Psoas muscle (tissue), 7 donors: ENCODE measurements at regions not wholly inside any gene's neighbourhood (a gene's known extent, or its start where the extent isn't known, plus 50 kb on each side); places are given as distances from the start of the nearest gene placed in this dataset.

Experiments
- ATAC-seq, 4 donors: fragments of 200-7000 bp; cut with Tn5 transposase; one replicate each; pipeline ENCODE4 v1.9.1; 2020; ENCODE audit warnings: moderate library complexity in 3 of 4, mild to moderate bottlenecking in 2 of 4
- DNase-seq, 2 donors: peaks; one replicate each; pipeline ENCODE4 v3.0.0-alpha.2; 2020
- H3K27ac ChIP-seq: fragments of 200-600 bp; one replicate; pipeline ENCODE4 v1.8.0; 2022
- H3K27me3 ChIP-seq, 3 donors: fragments of 200-600 bp in 1 of 3; one replicate each; pipeline versions ENCODE4 v1.6.1 to v1.8.0; 2013 to 2022; ENCODE audit warnings: low read length in 2 of 3, mild to moderate bottlenecking in 2 of 3, moderate library complexity in 1 of 3; ENCODE audit not compliant: insufficient read depth in 3 of 3
- H3K36me3 ChIP-seq, 2 donors: fragments of 200-600 bp in 1 of 2; one replicate each; pipeline versions ENCODE4 v1.6.1 to v1.8.0; 2013 to 2022; ENCODE audit warnings: low read depth in 1 of 2, mild to moderate bottlenecking in 1 of 2, moderate library complexity in 1 of 2; ENCODE audit not compliant: insufficient read depth in 1 of 2
- H3K4me1 ChIP-seq: fragments of 200-600 bp; one replicate; pipeline ENCODE4 v1.8.0; 2022
- H3K4me3 ChIP-seq: fragments of 200-600 bp; one replicate; pipeline ENCODE4 v1.8.0; 2022; ENCODE audit warnings: mild to moderate bottlenecking
- H3K9me3 ChIP-seq: fragments of 200-600 bp; one replicate; pipeline ENCODE4 v1.8.0; 2022
- CTCF ChIP-seq: fragments of 200-600 bp; IDR thresholded peaks from one replicate; pipeline ENCODE4 v1.8.0; 2022; ENCODE audit warnings: antibody characterized with exemption
- WGBS, 3 donors: extraction: QIAGEN DNeasy Blood & Tissue Kit; methylation state at CpG; one replicate each; pipeline versions ENCODE4 v1.1.6 to v1.1.7; 2013; 5-methylcytosine and 5-hydroxymethylcytosine counted together
- intact Hi-C, 2 donors: fragments of 100-400 bp; cut with DNase I; formaldehyde crosslinking; loops; one replicate each; pipeline versions ENCODE4 v1.11.0 to v1.14.2; 2022
- donor health status: healthy with polysubstance abuse.
- donor health status: DM: no; HTN: no; CAD: no; lungs with moderate emphysema.
- donor health status: Bipolar disorder and iron deficiency.
- donor health status: healthy.
- donor health status: DM: yes; HTN: yes; CAD: no.
- donor health status: DM: no; HTN: no; CAD: no.
- donor health status: DM: yes; HTN: yes; CAD: no.

- ATAC-seq, result no peak
- no peaks in the 10 kb centered on the region for H3K9me3 ChIP-seq
- WGBS, 3 donors, result 88 to 95% (median 91%) methylated on average over 4 of the region's 4 CpGs
- no peaks in the 10 kb centered on the region for H3K4me1 ChIP-seq
- H3K27ac ChIP-seq, result no peak overlapping the region
- H3K36me3 ChIP-seq, result no peaks in the 10 kb centered on the region
- intact Hi-C loops, result no loop called here
- no peak for DNase-seq
- H3K27me3 ChIP-seq, result peaks cover 0 to 2% (median 0%) of the 10 kb centered on the region in 3 donors
- TF ChIP-seq CTCF, result no peak
- H3K4me3 ChIP-seq, result no peak overlapping the region
Observed at GRCh38 chr10:130913844-130914243, 397.7 kb downstream of the TCERG1L start.

GRCh38 chr10:130914367-130914766 lies 397.2 kb downstream of the TCERG1L start:
- H3K27ac ChIP-seq, result no peak overlapping the region
- no peak for TF ChIP-seq CTCF
- no peaks in the 10 kb centered on the region for H3K4me1 ChIP-seq
- DNase-seq, result no peak
- H3K9me3 ChIP-seq, result no peaks in the 10 kb centered on the region
- ATAC-seq, result no peak
- WGBS, 3 donors, result 77 to 80% (median 80%) methylated on average over 4 of the region's 4 CpGs
- peaks cover 0 to 2% (median 0%) of the 10 kb centered on the region in 3 donors for H3K27me3 ChIP-seq
- no peak overlapping the region for H3K4me3 ChIP-seq
- H3K36me3 ChIP-seq, result no peaks in the 10 kb centered on the region
- intact Hi-C loops, result no loop called here

- no peak for DNase-seq
- H3K4me1 ChIP-seq, result no peaks in the 10 kb centered on the region
- H3K27me3 ChIP-seq, result peaks cover 0 to 2% (median 0%) of the 10 kb centered on the region in 3 donors
- H3K36me3 ChIP-seq, result no peaks in the 10 kb centered on the region
- no peak overlapping the region for H3K4me3 ChIP-seq
- WGBS, 3 donors, result 70 to 72% (median 71%) methylated on average over 6 of the region's 6 CpGs
- intact Hi-C loops, result no loop called here
- TF ChIP-seq CTCF, result no peak
- H3K9me3 ChIP-seq, result no peaks in the 10 kb centered on the region
- no peak for ATAC-seq
- no peak overlapping the region for H3K27ac ChIP-seq
Observed at GRCh38 chr10:130915065-130915464, 396.5 kb downstream of the TCERG1L start.

GRCh38 chr10:130921461-130921860 lies 390.1 kb downstream of the TCERG1L start:
- ATAC-seq (no peak), DNase-seq (no peak)
- Histone ChIP-seq H3K4me3 (no peak overlapping the region), H3K27ac (no peak overlapping the region), H3K9me3 (no peaks in the 10 kb centered on the region), H3K27me3 (no peaks in the 10 kb centered on the region), H3K4me1 (no peaks in the 10 kb centered on the region), H3K36me3 (no peaks in the 10 kb centered on the region)
- intact Hi-C loops, result no loop called here
- 64 to 68% (median 67%) methylated on average over 4 of the region's 4 CpGs for WGBS, 3 donors
- no peak for TF ChIP-seq CTCF

GRCh38 chr10:130921911-130922440 lies 389.5 kb downstream of the TCERG1L start:
- Histone ChIP-seq H3K27ac (no peak overlapping the region), H3K27me3 (no peaks in the 10 kb centered on the region), H3K4me1 (no peaks in the 10 kb centered on the region), H3K9me3 (no peaks in the 10 kb centered on the region), H3K4me3 (no peak overlapping the region), H3K36me3 (no peaks in the 10 kb centered on the region)
- intact Hi-C loops, result no loop called here
- WGBS, 3 donors, result 84 to 87% (median 86%) methylated on average over 8 of the region's 8 CpGs
- ATAC-seq, result no peak
- DNase-seq, result no peak
- no peak for TF ChIP-seq CTCF
